Lower lobe of right lung (tissue), 2 donors: ENCODE measurements at regions not wholly inside any gene's neighbourhood (a gene's known extent, or its start where the extent isn't known, plus 50 kb on each side); places are given as distances from the start of the nearest gene placed in this dataset.

Experiments used
- ATAC-seq, 2 donors: fragments of 200-7000 bp; cut with Tn5 transposase; one replicate each; pipeline ENCODE4 v1.9.1; 2020 to 2022; ENCODE audit warnings: mild to moderate bottlenecking in 2 of 2, moderate library complexity in 2 of 2
- DNase-seq: peaks from one replicate; pipeline ENCODE4 v3.0.0-alpha.2; 2020
- H3K27ac ChIP-seq: fragments of 200-600 bp; one replicate; pipeline ENCODE4 v1.8.0; 2022
- H3K27me3 ChIP-seq: fragments of 200-600 bp; one replicate; pipeline ENCODE4 v1.8.0; 2022; ENCODE audit warnings: low read depth
- H3K36me3 ChIP-seq: fragments of 200-600 bp; one replicate; pipeline ENCODE4 v1.8.0; 2022; ENCODE audit warnings: mild to moderate bottlenecking
- H3K4me1 ChIP-seq: fragments of 200-600 bp; one replicate; pipeline ENCODE4 v1.8.0; 2022
- H3K4me3 ChIP-seq: fragments of 200-600 bp; one replicate; pipeline ENCODE4 v1.8.0; 2022; ENCODE audit warnings: mild to moderate bottlenecking
- H3K9me3 ChIP-seq: fragments of 200-600 bp; one replicate; pipeline ENCODE4 v1.8.0; 2022
- intact Hi-C: fragments of 100-400 bp; cut with DNase I; formaldehyde crosslinking; loops from one replicate; pipeline ENCODE4 v1.11.0; 2022
- TF ChIP-seq, protein P1 (sequence below): fragments of 200-600 bp; IDR thresholded peaks from one replicate; pipeline ENCODE4 v1.8.0; 2022; ENCODE audit warnings: antibody characterized with exemption, mild to moderate bottlenecking
- donor health status: DM: no; HTN: yes; CAD: no; lungs with severe emphysema.

DNA sequence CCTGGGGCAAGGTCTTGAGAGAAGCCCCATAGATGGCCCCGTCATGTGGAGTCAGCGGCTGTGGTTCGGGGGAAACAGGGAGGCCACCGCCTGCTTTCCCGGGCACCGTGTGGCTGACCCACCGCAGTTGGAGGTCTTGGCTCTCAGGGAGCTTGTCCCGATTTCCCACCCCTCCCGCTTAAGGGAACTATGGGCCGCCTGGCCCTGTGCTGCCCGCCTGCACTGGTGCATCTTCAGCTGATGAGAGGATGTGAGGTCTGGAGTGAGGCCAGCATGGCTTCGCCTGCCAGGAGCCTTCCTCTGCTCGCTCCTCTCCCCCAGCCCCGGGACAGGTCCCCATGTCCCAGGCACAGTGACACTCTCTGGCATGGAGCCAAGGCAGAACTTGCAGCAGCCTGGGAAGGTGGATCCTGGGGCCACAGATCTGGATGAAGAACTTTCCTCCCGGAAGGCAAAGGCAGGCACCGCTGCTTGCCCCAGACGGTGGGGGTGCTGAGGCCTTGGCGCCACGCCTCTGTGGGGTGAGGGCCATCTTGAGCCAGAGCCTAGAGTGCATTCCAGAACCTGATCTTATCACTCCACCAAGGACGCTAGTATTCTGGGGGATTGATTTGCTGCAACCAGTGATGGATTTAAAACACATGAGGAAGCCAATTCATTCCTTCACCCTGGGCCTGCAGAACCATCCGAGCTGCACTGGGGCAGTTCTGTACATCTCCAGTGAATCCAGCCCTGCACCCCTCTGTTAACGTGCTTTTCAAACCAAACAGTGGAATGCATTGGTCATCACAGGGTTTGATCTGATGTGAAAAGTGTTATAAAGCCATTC lies 178.6 kb upstream of the TNRC6C start:
- TF ChIP-seq, protein P1, sequence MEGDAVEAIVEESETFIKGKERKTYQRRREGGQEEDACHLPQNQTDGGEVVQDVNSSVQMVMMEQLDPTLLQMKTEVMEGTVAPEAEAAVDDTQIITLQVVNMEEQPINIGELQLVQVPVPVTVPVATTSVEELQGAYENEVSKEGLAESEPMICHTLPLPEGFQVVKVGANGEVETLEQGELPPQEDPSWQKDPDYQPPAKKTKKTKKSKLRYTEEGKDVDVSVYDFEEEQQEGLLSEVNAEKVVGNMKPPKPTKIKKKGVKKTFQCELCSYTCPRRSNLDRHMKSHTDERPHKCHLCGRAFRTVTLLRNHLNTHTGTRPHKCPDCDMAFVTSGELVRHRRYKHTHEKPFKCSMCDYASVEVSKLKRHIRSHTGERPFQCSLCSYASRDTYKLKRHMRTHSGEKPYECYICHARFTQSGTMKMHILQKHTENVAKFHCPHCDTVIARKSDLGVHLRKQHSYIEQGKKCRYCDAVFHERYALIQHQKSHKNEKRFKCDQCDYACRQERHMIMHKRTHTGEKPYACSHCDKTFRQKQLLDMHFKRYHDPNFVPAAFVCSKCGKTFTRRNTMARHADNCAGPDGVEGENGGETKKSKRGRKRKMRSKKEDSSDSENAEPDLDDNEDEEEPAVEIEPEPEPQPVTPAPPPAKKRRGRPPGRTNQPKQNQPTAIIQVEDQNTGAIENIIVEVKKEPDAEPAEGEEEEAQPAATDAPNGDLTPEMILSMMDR: no peak
- H3K4me1 ChIP-seq: peaks cover 16% of the 10 kb centered on the region
- DNase-seq (no peak), ATAC-seq (peak; percentile 36 to 42)
- H3K36me3 ChIP-seq: no peaks in the 10 kb centered on the region
- H3K9me3 ChIP-seq: no peaks in the 10 kb centered on the region
- no peak overlapping the region for H3K4me3 ChIP-seq
- intact Hi-C loops: no loop called here
- H3K27ac ChIP-seq: no peak overlapping the region
- H3K27me3 ChIP-seq: no peaks in the 10 kb centered on the region

DNA sequence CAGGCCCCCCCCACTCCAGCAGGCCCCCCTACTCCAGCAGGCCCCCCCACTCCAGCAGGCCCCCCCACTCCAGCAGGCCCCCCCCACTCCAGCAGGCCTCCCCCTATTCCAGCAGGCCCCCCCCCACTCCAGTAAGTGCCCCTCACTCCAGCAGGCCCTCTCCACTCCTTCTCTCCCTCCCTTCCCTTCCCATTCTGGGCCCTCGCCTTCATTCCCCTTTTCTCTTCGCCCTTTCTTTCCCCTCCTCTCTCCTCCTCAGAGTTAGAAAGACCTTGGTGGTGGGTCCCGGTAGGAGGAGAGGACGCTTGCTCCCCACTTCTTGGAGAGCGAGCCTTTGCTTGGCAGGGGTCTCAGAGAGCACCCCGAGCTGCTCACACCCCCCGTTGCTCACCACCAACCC lies 177.0 kb upstream of the TNRC6C start:
- TF ChIP-seq, protein P1: no peak
- no peaks in the 10 kb centered on the region for H3K9me3 ChIP-seq
- peaks cover 3% of the 10 kb centered on the region for H3K27me3 ChIP-seq
- H3K36me3 ChIP-seq: no peaks in the 10 kb centered on the region
- no peak for ATAC-seq
- H3K27ac ChIP-seq: no peak overlapping the region
- no peak overlapping the region for H3K4me3 ChIP-seq
- intact Hi-C loops: no loop called here
- no peak for DNase-seq
- H3K4me1 ChIP-seq: peaks cover 16% of the 10 kb centered on the region

DNA sequence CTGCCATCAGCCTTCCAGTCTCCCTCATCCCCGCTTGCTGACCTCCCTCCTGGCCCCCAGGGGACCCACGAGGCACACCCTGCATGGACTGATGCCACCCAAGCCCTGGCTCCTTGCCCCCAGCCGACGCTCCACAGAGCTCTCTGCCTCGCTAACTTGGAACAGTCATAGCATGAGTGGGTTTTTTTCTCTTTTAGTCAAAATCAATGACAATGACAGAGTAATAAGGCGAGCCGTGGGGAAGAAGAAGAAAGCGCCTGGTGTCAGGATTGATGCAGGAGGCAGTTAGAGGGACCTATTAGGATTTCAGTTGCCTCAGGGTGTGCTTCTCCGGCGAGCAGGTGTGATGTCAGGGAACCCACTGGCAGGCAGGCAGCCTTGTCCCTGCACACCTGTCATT lies 176.3 kb upstream of the TNRC6C start:
- H3K9me3 ChIP-seq: no peaks in the 10 kb centered on the region
- peaks cover 3% of the 10 kb centered on the region for H3K27me3 ChIP-seq
- H3K4me1 ChIP-seq: peaks cover 16% of the 10 kb centered on the region
- no peaks in the 10 kb centered on the region for H3K36me3 ChIP-seq
- intact Hi-C loops: no loop called here
- DNase-seq (no peak), ATAC-seq (no peak)
- no peak overlapping the region for H3K27ac ChIP-seq
- TF ChIP-seq, protein P1: no peak
- no peak overlapping the region for H3K4me3 ChIP-seq

DNA sequence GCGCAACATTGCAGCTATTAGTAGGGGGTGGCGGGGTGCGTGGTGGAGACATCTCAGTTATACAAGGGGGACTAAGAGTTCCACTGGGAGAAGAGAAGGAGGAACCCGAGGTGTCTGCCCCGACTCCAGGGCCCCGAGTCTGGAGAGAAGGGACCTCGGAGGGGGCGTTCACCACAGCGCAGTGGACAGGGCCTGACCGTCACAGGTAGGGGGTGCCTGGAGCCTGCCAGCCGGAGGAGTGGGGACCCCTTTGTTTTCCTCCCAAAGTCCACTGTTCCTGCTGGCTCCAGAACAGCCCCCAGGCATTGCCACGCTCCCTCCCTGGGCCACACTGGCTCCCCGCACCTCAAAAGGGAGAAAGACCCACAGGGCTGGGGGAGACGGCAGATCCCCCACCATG lies 175.9 kb upstream of the TNRC6C start:
- Histone ChIP-seq H3K27me3 (peaks cover 3% of the 10 kb centered on the region), H3K9me3 (no peaks in the 10 kb centered on the region), H3K4me1 (peaks cover 16% of the 10 kb centered on the region), H3K27ac (no peak overlapping the region), H3K4me3 (no peak overlapping the region), H3K36me3 (no peaks in the 10 kb centered on the region)
- intact Hi-C loops: no loop called here
- DNase-seq (no peak), ATAC-seq (no peak)
- TF ChIP-seq, protein P1: no peak

DNA sequence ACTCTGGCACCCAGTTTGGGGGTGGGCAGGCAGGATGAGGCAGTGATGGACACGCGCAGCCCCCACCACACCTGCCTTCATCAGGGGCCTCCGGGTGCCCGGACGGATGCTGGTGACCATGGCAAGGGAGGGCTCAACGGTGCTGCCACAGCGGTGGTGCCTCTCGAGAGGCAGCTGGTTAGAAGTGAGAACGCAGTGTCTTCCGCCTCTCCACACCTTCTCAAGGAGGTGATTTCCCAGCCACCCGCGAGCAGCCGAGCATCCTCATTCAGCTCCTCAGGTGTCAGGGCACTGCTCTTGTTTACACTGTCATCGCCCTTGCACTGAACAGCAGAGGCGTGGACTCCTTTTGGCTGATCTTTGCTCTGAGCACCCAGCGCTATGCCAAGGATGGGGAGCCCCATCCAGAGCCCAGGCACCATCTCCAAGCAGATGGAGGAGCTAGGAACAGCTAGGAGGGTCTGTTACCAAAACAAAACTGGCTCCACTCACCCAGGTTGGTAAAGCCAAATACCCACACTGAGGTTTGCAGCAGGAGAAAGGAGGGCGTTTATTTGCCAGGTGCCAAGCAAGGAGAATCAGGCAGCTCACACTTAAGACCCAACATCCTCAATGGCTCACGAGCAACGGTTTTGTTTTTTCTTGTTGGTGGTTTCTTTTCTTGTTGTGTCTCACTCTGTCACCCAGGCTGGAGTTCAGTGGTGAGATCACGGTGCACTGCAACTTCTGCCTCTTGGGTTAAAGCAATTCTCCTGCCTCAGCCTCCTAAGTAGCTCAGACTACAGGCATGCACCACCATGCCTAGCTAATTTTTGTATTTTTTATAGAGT lies 174.3 kb upstream of the TNRC6C start:
- ATAC-seq: no peak
- H3K27me3 ChIP-seq: peaks cover 3% of the 10 kb centered on the region
- intact Hi-C loops: no loop called here

More for the DNA sequence above, 174.3 kb upstream of the TNRC6C start:
- DNase-seq: no peak
- H3K4me1 ChIP-seq: peaks cover 12% of the 10 kb centered on the region
- TF ChIP-seq, protein P1: no peak
- H3K4me3 ChIP-seq: no peak overlapping the region
- H3K9me3 ChIP-seq: no peaks in the 10 kb centered on the region
- no peaks in the 10 kb centered on the region for H3K36me3 ChIP-seq
- no peak overlapping the region for H3K27ac ChIP-seq
